H54 (cell line): ENCODE measurements at regions not wholly inside any gene's neighbourhood (a gene's known extent, or its start where the extent isn't known, plus 50 kb on each side); places are given as distances from the start of the nearest gene placed in this dataset.

Experiments used
- DNase-seq: peaks from one replicate; pipeline ENCODE4 v3.0.0; 2011; ENCODE audit warnings: low spot score, mixed read lengths; ENCODE audit not compliant: insufficient read length
- FAIRE-seq: peaks from 3 replicates; lab custom pipeline; 2011; peaks lifted over from hg19 to GRCh38; lab: Jason Lieb, UNC
- POLR2A ChIP-seq: IDR thresholded peaks from 2 replicates; pipeline ENCODE4 v1.6.1; 2011; ENCODE audit warnings: low read depth, mild to moderate bottlenecking, low read length

DNA sequence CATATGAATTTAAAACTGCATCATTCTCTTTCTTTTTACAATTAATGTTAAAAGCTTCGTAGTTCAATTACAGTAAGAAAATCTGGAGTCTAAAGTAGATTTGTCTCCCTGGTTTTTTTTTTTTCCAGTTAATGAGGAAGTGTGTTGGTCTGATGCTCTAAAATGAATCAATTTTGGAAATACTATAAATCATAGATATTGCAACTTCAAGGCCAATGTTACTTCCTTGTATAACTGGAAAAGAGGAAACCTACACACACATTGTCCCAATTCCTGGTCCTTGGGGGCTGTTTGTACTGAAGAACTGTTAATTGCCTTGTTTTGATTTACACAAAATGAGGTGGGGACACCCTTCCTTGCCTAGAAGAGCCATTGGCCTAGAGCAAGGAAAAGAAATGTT, 107.2 kb downstream of the RGS2 start:
- FAIRE-seq = no peak
- no peak for TF ChIP-seq POLR2A
- DNase-seq = no peak

DNA sequence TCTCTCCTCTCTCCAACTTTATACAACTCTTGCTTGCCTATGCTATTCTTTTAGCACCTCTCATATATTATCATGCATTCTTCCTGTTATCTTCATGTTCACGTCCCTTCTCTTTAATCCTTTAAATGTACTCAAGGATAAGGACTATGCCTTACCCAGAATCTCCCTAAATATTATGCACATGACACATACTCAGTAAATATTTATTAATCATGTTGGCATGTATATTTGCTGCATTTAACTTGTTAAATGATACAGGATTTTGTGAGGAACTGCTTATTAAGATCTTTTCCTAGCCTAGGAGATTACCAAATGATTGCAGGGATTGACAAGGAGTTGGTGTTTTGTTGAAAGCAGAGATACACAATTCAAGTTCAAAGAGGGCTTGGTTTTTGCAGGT, 109.4 kb downstream of the RGS2 start:
- FAIRE-seq (no peak), DNase-seq (no peak)
- no peak for TF ChIP-seq POLR2A

DNA sequence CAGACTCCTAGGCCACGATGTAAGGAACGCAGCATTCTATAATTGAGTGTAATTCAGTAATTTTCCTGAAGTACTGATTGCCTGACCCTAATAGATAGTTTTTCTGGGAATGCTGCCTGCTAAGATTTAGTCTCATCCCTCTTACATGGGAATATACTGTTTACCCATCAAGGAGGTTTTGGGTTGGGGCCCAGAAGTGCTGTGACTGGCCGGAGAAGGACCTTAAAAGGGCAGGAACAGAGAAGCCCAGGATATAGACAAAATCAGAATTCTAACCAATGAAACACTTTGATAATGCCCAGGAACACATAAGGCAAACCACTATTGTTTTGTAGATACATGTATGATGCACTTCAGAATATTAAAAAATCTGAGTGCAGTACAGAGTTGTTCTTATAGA, 111.6 kb downstream of the RGS2 start:
- DNase-seq (no peak), FAIRE-seq (no peak)
- TF ChIP-seq POLR2A = no peak

DNA sequence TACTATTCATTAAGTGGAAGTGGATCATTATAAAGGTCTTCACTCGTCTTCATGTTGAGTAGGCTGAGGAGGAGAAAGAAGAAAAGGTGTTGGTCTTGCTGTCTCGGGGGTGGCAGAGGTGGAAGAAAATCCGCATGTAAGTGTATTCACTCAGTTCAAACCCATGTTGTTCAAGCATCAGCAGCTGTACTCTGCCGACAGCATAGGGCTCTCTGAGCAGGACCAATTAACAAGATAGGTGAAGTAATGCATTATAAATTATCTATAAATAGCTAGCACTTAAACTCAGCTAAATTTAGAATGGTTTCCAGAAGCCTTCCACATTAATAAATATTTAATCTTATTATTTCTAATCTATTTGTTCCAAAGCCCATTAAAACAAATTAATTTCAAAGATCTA, 116.8 kb downstream of the RGS2 start:
- DNase-seq (no peak), FAIRE-seq (no peak)
- TF ChIP-seq POLR2A = no peak

DNA sequence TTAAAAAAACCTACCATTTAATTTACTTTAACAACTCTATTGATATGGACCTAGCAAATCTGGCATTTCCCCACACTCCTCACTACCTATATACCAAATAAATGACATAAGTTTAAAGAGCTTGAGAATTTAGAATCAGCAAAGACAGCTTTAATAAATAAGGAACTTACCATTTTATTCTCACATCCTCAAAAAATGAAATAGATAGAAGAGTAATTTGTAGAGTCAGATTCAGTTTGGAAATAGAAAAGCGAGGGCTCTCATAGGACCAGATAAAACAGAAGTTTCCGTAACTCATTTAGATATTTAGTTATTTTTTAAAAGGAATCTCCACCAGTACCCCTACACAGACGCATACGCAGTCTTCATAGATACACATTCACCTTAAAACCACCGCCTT, 117.9 kb downstream of the RGS2 start:
- DNase-seq = no peak
- no peak for FAIRE-seq
- no peak for TF ChIP-seq POLR2A

DNA sequence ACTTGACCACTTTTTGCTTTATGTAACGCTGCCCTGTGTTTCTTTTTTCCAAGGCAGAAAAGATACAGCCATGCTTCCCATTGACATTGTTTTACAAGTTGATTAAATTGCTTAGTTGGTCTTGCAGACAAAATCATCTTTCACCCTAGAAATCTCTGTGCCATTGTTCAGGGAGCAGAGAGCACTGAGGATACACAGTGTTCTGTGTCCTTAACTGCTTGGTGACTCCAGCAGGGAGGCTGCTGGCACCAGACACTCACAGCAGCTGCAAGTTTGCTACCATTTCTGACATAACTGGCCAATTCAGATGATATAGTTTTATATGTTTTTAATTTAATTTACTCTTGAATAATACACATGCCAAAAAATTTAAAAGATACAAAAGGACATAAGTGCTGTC, 118.7 kb downstream of the RGS2 start:
- TF ChIP-seq POLR2A = no peak
- no peak for DNase-seq
- FAIRE-seq = no peak

DNA sequence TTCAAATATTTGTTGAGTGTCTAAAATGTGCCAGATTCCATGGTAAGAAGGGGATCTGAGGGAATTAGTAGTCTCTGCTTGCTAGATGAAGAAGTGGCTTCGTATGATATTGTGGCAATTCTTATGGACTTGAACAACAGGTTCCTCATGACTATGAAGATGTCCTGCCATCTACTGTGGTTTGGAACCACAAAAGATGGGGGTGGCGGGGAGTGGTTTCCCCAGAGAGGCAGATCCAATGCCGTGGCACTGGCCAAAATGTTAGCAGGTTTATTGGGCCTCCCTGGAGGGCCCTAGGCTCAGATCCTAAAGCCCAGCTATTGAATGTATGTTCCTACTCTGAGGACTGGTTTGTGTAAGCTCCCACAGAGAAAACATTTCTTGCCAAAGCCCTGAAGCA, 120.8 kb downstream of the RGS2 start:
- DNase-seq (no peak), FAIRE-seq (no peak)
- TF ChIP-seq POLR2A = no peak

DNA sequence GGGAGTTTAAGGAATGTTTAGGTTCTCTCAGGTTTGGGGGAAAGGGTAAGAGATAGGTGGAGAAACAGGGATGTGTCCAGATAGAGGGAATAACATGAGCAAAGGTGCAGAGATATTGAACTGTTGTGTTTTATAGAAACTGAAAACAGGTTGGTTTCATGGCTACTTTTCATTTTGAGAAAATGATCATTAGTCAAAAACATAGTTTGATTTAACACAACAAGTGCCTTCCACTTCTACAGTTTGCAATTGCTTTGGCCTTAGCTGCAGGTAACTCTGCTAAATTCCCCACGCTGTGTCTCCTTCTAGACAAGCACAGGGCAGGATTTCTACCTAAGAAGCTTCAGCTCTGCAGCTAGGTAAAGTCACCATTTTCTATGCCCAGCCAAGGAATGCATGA, 124.9 kb downstream of the RGS2 start:
- FAIRE-seq (no peak), DNase-seq (no peak)
- no peak for TF ChIP-seq POLR2A

DNA sequence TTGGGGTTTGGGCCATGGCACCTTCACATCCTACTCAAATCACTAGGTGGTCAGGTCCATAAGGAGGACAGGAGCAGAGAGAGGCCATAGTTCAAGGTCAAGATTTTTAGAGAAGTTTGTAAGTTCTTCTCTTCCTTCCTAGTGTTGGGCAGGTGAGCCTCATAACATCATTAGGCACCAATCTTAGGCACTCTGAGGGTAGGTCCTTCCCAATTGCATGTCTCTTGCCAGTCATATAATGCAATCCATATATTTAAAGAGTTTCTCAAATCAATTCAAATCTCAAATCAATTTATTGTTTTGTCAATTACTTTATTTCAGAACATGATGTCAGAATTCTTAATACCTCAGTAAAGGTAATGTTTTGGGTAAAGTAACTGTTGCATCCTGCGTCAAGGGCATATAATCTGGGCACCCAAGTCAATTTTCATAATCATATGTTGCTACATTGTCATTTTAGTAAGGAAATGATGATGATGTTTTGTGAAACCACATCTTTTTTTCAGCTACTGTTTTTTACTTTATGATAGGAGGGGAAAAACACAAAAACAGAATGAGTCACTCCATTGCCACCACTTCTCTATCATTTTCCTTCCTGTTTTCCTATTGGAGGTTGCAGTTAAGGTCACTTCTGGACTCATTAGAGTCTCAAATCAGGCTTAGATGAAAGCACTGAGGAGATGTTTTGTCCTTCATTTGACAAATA, 122.7 kb downstream of the UCHL5 start:
- TF ChIP-seq POLR2A = no peak
- no peak for DNase-seq
- no peak for FAIRE-seq

DNA sequence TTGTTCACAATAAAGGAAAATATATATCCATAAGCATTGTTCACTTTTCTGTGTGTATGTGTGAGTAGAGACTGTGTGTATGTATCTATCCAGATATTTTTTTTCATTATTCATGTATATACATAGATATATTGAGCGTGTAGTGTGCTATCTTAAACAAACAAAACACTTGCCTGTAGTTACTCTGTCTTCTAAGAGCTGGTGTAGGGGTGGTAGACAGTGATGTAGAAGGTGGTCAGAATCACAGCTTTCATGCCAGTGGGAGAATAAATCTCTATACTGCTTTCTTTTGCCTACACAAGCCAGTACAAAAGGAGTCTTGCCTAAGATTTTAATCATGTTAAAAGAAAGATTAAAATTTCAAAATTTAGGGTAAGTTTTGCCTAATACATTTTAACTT, 122.0 kb downstream of the UCHL5 start:
- no peak for FAIRE-seq
- DNase-seq = no peak
- no peak for TF ChIP-seq POLR2A

DNA sequence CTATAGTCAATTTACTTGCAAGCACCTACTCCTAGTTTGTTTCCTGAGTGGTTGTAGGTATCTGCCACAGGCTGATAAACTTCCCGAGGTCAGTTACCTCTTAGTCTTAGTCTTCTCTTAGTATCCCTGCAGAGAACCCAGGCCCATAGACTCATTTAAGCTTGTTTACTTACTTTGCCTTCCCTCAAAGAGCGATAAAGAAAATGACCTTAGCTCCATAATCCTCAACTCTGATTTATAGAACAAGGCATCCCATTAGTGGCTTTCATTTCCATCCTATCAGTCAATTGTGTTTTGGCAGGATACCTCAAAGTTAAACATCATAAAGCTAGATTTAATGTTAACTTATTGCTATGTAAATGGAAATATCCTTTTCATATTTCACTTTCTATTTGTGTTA, 119.7 kb downstream of the UCHL5 start:
- TF ChIP-seq POLR2A = no peak
- FAIRE-seq = no peak
- DNase-seq = no peak

DNA sequence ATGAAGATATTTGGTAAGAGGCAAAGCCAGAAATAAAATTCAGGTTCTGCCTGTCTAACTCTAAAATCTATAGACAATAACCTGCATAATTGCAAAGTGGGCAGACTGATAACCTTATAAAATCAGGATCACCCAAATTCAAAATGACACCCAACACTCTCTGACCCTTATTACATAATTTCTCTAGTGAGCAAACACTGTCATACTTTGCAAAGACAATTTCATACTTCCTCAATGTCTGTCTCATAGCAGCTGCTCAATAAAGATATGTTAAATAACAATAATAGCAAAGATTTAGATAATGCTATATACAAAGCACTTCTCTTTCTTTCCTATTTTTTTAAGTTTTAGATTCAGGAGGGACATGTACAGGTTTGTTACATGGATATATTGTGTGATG, 118.5 kb downstream of the UCHL5 start:
- no peak for TF ChIP-seq POLR2A
- DNase-seq = no peak
- FAIRE-seq = no peak

DNA sequence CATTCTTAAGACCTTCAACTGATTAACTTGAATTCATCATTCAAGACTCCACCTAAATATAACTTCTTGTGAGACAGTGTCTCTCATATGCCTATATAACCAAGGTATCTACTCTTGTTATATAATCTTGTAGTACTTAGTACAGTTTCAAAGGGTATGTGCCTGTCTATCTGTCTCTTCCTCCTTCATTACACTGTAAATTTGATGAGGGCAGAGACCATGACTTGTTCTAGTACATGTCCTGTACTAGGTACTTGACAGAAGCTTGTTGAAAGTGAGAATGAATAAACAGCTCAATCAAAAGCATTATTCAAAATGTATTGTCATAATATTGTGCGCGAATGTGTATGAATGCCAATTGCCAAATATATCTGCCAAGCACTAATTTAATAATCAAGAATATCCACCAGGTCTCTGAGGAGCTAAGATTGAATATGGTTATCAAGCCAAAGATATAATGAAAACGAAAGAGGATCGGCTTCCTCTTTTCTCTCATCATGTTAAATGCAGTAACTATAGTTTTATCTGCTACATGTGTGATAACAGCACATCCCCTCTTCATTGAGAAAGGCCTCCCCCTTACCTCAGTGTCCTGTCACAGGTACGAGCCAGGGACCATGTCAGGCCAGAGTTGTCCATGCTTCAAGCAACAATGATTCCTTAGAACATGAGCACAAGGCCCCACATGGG, 117.3 kb downstream of the UCHL5 start:
- TF ChIP-seq POLR2A = no peak
- no peak for FAIRE-seq
- no peak for DNase-seq

DNA sequence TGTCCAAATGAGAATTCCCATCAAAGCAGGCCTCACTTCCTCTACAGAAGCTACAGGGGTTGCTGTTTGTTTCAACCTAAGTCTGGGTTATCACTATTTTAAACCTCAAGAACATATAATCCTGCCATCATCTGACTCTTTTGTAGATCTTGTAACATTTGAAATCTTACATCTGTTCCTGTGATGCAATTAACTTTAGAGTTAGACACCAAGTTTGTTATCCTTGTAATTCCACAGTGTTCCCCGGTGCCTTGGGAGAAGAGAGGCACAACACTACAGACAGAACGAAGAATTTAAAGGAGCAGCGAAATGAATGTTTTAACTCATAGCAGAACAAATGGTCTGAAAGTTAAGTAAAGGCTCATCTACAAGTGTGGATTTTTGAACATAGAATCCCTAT, 116.1 kb downstream of the UCHL5 start:
- no peak for TF ChIP-seq POLR2A
- FAIRE-seq (no peak), DNase-seq (no peak)

DNA sequence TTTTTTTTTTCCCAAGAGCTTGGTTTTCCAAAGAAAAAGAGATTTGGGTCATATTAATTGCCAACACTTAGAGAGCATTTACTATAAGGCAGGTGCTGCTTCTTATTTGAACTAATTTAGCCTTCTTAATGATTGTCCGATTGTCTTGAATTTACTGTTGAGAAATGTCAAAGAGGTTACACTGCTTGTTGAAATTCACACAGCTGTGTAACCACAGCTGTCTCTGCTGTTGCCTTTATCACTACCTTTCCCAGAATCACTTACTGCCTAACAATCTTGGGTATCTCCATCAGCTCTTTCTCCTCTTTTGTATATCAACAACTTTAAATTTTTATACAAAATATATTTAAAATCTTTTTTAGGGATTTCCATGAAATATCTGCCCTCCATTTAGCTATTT, 115.6 kb downstream of the UCHL5 start:
- FAIRE-seq (no peak), DNase-seq (no peak)
- no peak for TF ChIP-seq POLR2A
